HL-60 (cell line): ENCODE measurements at regions not wholly inside any gene's neighbourhood (a gene's known extent, or its start where the extent isn't known, plus 50 kb on each side); places are given as distances from the start of the nearest gene placed in this dataset.

Source experiments
- DNase-seq, 2 experiments: peaks; one replicate each; pipeline ENCODE4 v3.0.0-alpha.2; 2010 to 2020; ENCODE audit warnings: low read depth in 1 of 2, low spot score in 1 of 2
- H3K27ac ChIP-seq: fragments of 250-450 bp; sonication (Bioruptor Pico); replicated peaks from 2 replicates; pipeline ENCODE4 v1.5.1; 2020; ENCODE audit warnings: mild to moderate bottlenecking, moderate library complexity
- H3K27me3 ChIP-seq: fragments of 250-450 bp; sonication (Bioruptor Pico); 2 replicates; pipeline ENCODE4 v1.5.1; 2021; ENCODE audit warnings: mild to moderate bottlenecking, moderate library complexity; ENCODE audit not compliant: insufficient read depth, poor library complexity, severe bottlenecking
- H3K4me3 ChIP-seq: replicated peaks from 2 replicates; pipeline ENCODE4 v1.5.1; 2011; ENCODE audit warnings: mild to moderate bottlenecking, control low read depth, low read length; ENCODE audit not compliant: insufficient read depth
- CTCF ChIP-seq: IDR thresholded peaks from one replicate; pipeline ENCODE4 v1.5.1; 2011; ENCODE audit warnings: low read length, control low read depth, inconsistent platforms; ENCODE audit not compliant: insufficient read depth
- GABPA ChIP-seq: IDR thresholded peaks from 2 replicates; pipeline ENCODE4 v1.6.1; 2012; ENCODE audit warnings: low read depth
- POLR2AphosphoS5 ChIP-seq: IDR thresholded peaks from 2 replicates; pipeline ENCODE4 v1.6.1; 2012; ENCODE audit warnings: low read depth
- REST ChIP-seq: IDR thresholded peaks from 2 replicates; pipeline ENCODE4 v1.6.1; 2012; ENCODE audit warnings: low read depth; ENCODE audit not compliant: insufficient replicate concordance
- SPI1 ChIP-seq: IDR thresholded peaks from 2 replicates; pipeline ENCODE4 v1.6.1; 2012; ENCODE audit warnings: low read depth, mild to moderate bottlenecking, borderline replicate concordance

GRCh38 chr6:166728884-166729530, 102.0 kb upstream of the RPS6KA2 start:
- Histone ChIP-seq H3K27me3 (no peaks in the 10 kb centered on the region), H3K27ac (no peak overlapping the region), H3K4me3 (no peak overlapping the region)
- 0 out of 2 replicates have a peak, but pooled peaks have one; percentile 37 for TF ChIP-seq POLR2AphosphoS5
- no peak for TF ChIP-seq REST
- TF ChIP-seq CTCF, result no peak
- peak; percentile 85 for TF ChIP-seq SPI1
- peak; percentile 43; the same call in 1 of the 2 replicates for TF ChIP-seq GABPA
- DNase-seq, result peak in 1 of 2 experiments; percentile 62

GRCh38 chr6:166726201-166726600, 99.2 kb upstream of the RPS6KA2 start:
- H3K27me3 ChIP-seq, result no peaks in the 10 kb centered on the region

More at GRCh38 chr6:166726201-166726600, 99.2 kb upstream of the RPS6KA2 start:
- Histone ChIP-seq H3K27ac (no peak overlapping the region), H3K4me3 (no peak overlapping the region)
- TF ChIP-seq CTCF (no peak), REST (no peak), SPI1 (no peak), POLR2AphosphoS5 (no peak), GABPA (no peak)
- DNase-seq, result no peak
